ENCODE measurements at regions not wholly inside any gene's neighbourhood (a gene's known extent, or its start where the extent isn't known, plus 50 kb on each side); places are given as distances from the start of the nearest gene placed in this dataset.
"Not testable (repeated sequence)": the region's sequence is repeated elsewhere in the genome, so short reads cannot be mapped to it uniquely, and the experiment has no call there.

- no peak for DNase-seq
Measured at GRCh38 chr2:4873876-4874593, 818.1 kb upstream of the SOX11 start.

- no peak for DNase-seq
Measured at GRCh38 chr2:4882421-4882820, 809.8 kb upstream of the SOX11 start.

GRCh38 chr2:4882941-4883340 lies 809.2 kb upstream of the SOX11 start:
- DNase-seq = no peak

- DNase-seq = no peak
Measured at GRCh38 chr2:4883375-4883774, 808.8 kb upstream of the SOX11 start.

- no peak for DNase-seq
Measured at GRCh38 chr2:4884117-4884571, 808.0 kb upstream of the SOX11 start.

- DNase-seq = no peak
Measured at GRCh38 chr2:4891394-4891793, 800.8 kb upstream of the SOX11 start.

- DNase-seq = no peak
Measured at GRCh38 chr2:4895371-4895770, 796.8 kb upstream of the SOX11 start.

GRCh38 chr2:4898706-4899105 lies 793.5 kb upstream of the SOX11 start:
- DNase-seq = no peak

- no peak for DNase-seq
Measured at GRCh38 chr2:4900242-4900641, 791.9 kb upstream of the SOX11 start.

GRCh38 chr2:4900861-4901770 lies 791.1 kb upstream of the SOX11 start:
- DNase-seq = no peak

- DNase-seq = no peak
Measured at GRCh38 chr2:4903656-4904348, 788.4 kb upstream of the SOX11 start.

GRCh38 chr2:4908461-4908860 lies 783.7 kb upstream of the SOX11 start:
- DNase-seq = no peak

- DNase-seq = no peak
Measured at GRCh38 chr2:4909346-4910009, 782.7 kb upstream of the SOX11 start.

GRCh38 chr2:4914036-4914435 lies 778.1 kb upstream of the SOX11 start:
- DNase-seq = no peak

GRCh38 chr2:4914551-4914950 lies 777.6 kb upstream of the SOX11 start:
- DNase-seq = no peak

- DNase-seq = no peak
Measured at GRCh38 chr2:4915357-4915756, 776.8 kb upstream of the SOX11 start.

- DNase-seq = no peak
Measured at GRCh38 chr2:4916094-4916493, 776.1 kb upstream of the SOX11 start.

- no peak for DNase-seq
Measured at GRCh38 chr2:4930704-4931103, 761.5 kb upstream of the SOX11 start.

- no peak for DNase-seq
Measured at GRCh38 chr2:4931721-4932365, 760.3 kb upstream of the SOX11 start.

- DNase-seq = not testable (repeated sequence)
Measured at GRCh38 chr2:4935291-4935690, 756.9 kb upstream of the SOX11 start.

GRCh38 chr2:4937550-4937949 lies 754.6 kb upstream of the SOX11 start:
- DNase-seq = no peak

- no peak for DNase-seq
Measured at GRCh38 chr2:4938206-4938605, 754.0 kb upstream of the SOX11 start.

Data from stimulated activated CD4-positive, alpha-beta T cell treated with anti-CD3 and anti-CD28 coated beads, Interleukin-2, amount 100 ng/mL, for 24 hours (primary cell).